DOHH2 (cell line): ENCODE measurements at regions not wholly inside any gene's neighbourhood (a gene's known extent, or its start where the extent isn't known, plus 50 kb on each side); places are given as distances from the start of the nearest gene placed in this dataset.

Experiments
- H3F3A ChIP-seq: fragments of 200-600 bp; sonication (generic), shearing (Covaris generic); 2 replicates; pipeline ENCODE4 v1.6.0; 2016; ENCODE audit warnings: antibody characterized with exemption, mild to moderate bottlenecking; ENCODE audit not compliant: control insufficient read depth, insufficient read depth
- H3K27ac ChIP-seq: fragments of 200-600 bp; sonication (generic); 2 replicates; pipeline ENCODE4 v1.5.1; 2014; ENCODE audit warnings: low read depth, mild to moderate bottlenecking, low read length, moderate library complexity
- H3K27me3 ChIP-seq: fragments of 200-600 bp; sonication (generic); 2 replicates; pipeline ENCODE4 v1.6.1; 2014; ENCODE audit warnings: mild to moderate bottlenecking, low read length, mixed read lengths; ENCODE audit not compliant: control insufficient read depth
- H3K36me3 ChIP-seq: fragments of 200-600 bp; sonication (generic); 2 replicates; pipeline ENCODE4 v1.6.1; 2014; ENCODE audit warnings: mild to moderate bottlenecking, low read length, moderate library complexity, mixed read lengths; ENCODE audit not compliant: control insufficient read depth
- H3K4me1 ChIP-seq: fragments of 200-600 bp; sonication (generic); 2 replicates; pipeline ENCODE4 v1.6.1; 2014; ENCODE audit warnings: mild to moderate bottlenecking, low read length, mixed read lengths; ENCODE audit not compliant: control insufficient read depth
- H3K4me2 ChIP-seq: fragments of 200-600 bp; sonication (generic); 2 replicates; pipeline ENCODE4 v1.6.0; 2014; ENCODE audit warnings: mild to moderate bottlenecking, low read length, moderate library complexity
- H3K4me3 ChIP-seq: fragments of 200-600 bp; sonication (generic); 2 replicates; pipeline ENCODE4 v1.5.1; 2014; ENCODE audit warnings: mild to moderate bottlenecking, low read length, mixed read lengths
- H3K79me2 ChIP-seq: fragments of 200-600 bp; sonication (generic); 2 replicates; pipeline ENCODE4 v1.6.1; 2014; ENCODE audit warnings: mild to moderate bottlenecking, low read length, mixed read lengths; ENCODE audit not compliant: control insufficient read depth
- H3K9me2 ChIP-seq: fragments of 200-600 bp; sonication (generic); replicated peaks from 2 replicates; pipeline ENCODE4 v1.6.1; 2014; ENCODE audit warnings: mild to moderate bottlenecking, low read length, mixed read lengths; ENCODE audit not compliant: control insufficient read depth
- H3K9me3 ChIP-seq: fragments of 200-600 bp; sonication (generic); 2 replicates; pipeline ENCODE4 v1.6.1; 2014; ENCODE audit warnings: antibody characterized with exemption, low read length, mixed read lengths; ENCODE audit not compliant: control insufficient read depth, insufficient read depth
- H4K20me1 ChIP-seq: fragments of 200-600 bp; sonication (generic); 2 replicates; pipeline ENCODE4 v1.6.0; 2014; ENCODE audit warnings: low read depth, mild to moderate bottlenecking, antibody characterized with exemption, low read length, moderate library complexity; ENCODE audit not compliant: control insufficient read depth, insufficient read depth
- CTCF ChIP-seq: fragments of 200-600 bp; sonication (generic); IDR thresholded peaks from one replicate; pipeline ENCODE4 v1.5.1; 2014; ENCODE audit warnings: antibody characterized with exemption, mild to moderate bottlenecking, low read depth, low read length; ENCODE audit not compliant: poor library complexity, severe bottlenecking
- EZH2phosphoT487 ChIP-seq: fragments of 200-600 bp; sonication (generic); IDR thresholded peaks from 2 replicates; pipeline ENCODE4 v1.6.1; 2017; ENCODE audit warnings: borderline replicate concordance, mild to moderate bottlenecking, antibody characterized with exemption, low read length, moderate library complexity, mixed read lengths

DNA sequence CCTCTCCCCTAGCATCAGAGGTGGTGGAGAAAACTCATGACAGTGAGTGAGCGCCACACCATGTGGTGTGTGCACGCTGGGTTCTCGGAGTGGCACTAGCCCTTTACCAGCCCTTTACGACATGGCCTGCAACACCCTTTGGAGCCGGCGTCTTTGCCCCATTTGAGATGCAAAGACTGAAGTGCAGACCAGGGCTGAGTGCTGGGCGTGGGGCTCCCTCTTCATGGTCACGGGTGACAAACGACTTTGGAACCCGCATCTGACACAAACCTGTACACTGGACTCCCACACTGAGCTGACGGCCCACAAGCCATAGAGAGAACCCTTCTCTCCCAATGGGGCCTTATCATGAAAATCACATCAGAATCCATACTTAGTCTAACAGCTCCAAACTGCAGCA lies 76.8 kb upstream of the ALDH1L1 start:
- peaks cover 38% of the 10 kb centered on the region for H3K4me1 ChIP-seq
- H3K27me3 ChIP-seq: no peaks in the 10 kb centered on the region
- no peak overlapping the region for H3K4me3 ChIP-seq
- TF ChIP-seq CTCF (no peak), EZH2phosphoT487 (no peak)
- no peak overlapping the region for H3K4me2 ChIP-seq
- no peaks in the 10 kb centered on the region for H3K9me3 ChIP-seq
- no peak overlapping the region for H3K27ac ChIP-seq
- H3F3A ChIP-seq: peaks cover 13% of the 10 kb centered on the region
- H3K36me3 ChIP-seq: no peaks in the 10 kb centered on the region
- H4K20me1 ChIP-seq: no peaks in the 10 kb centered on the region
- H3K9me2 ChIP-seq: no peaks in the 10 kb centered on the region
- no peaks in the 10 kb centered on the region for H3K79me2 ChIP-seq

- TF ChIP-seq CTCF (no peak), EZH2phosphoT487 (no peak)
- no peak overlapping the region for H3K27ac ChIP-seq
Measured at GRCh38 chr3:126256251-126256650, 75.9 kb upstream of the ALDH1L1 start.

DNA sequence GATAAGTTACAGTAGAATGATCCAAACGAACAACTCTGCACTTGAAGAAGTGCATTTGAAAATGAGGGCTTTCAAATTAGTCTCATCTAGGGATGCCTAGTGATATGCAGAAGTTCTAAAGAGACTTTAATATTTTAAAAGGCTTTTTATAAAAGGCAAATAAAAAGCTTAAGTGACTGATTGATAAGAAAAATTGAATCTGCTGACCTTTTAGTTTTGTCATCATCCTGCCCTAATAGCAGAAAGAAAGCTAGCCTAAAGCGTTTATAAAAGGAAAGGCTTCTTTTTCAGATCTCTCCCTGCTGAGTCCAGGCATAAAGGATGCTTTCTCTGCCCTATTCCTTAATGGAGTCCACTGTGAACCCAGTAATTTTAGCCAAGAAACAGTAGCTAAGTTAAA lies 72.7 kb upstream of the ALDH1L1 start:
- no peaks in the 10 kb centered on the region for H4K20me1 ChIP-seq
- H3K4me2 ChIP-seq: no peak overlapping the region
- H3F3A ChIP-seq: no peaks in the 10 kb centered on the region
- H3K79me2 ChIP-seq: no peaks in the 10 kb centered on the region
- no peaks in the 10 kb centered on the region for H3K9me3 ChIP-seq
- no peaks in the 10 kb centered on the region for H3K9me2 ChIP-seq
- no peak overlapping the region for H3K27ac ChIP-seq
- TF ChIP-seq EZH2phosphoT487: no peak
- H3K4me3 ChIP-seq: no peak overlapping the region
- no peaks in the 10 kb centered on the region for H3K36me3 ChIP-seq
- H3K4me1 ChIP-seq: no peaks in the 10 kb centered on the region; the same call in 1 of the 2 replicates
- H3K27me3 ChIP-seq: no peaks in the 10 kb centered on the region

More at GRCh38 chr3:126256251-126256650, 75.9 kb upstream of the ALDH1L1 start:
- no peaks in the 10 kb centered on the region for H3K27me3 ChIP-seq
- no peak overlapping the region for H3K4me2 ChIP-seq
- no peaks in the 10 kb centered on the region for H3K79me2 ChIP-seq
- peaks cover 8% of the 10 kb centered on the region; the same call in 1 of the 2 replicates for H3F3A ChIP-seq
- H3K4me1 ChIP-seq: peaks cover 32% of the 10 kb centered on the region
- no peaks in the 10 kb centered on the region for H3K9me2 ChIP-seq
- H3K36me3 ChIP-seq: no peaks in the 10 kb centered on the region
- H4K20me1 ChIP-seq: no peaks in the 10 kb centered on the region
- H3K9me3 ChIP-seq: no peaks in the 10 kb centered on the region
- no peak overlapping the region for H3K4me3 ChIP-seq

- no peaks in the 10 kb centered on the region for H4K20me1 ChIP-seq
- no peaks in the 10 kb centered on the region for H3K79me2 ChIP-seq
- no peaks in the 10 kb centered on the region for H3F3A ChIP-seq
- H3K4me3 ChIP-seq: no peak overlapping the region
- no peaks in the 10 kb centered on the region for H3K9me2 ChIP-seq
- 0 out of 2 replicates have a peak, but pooled peaks cover 3% of the 10 kb centered on the region for H3K9me3 ChIP-seq
- H3K27me3 ChIP-seq: no peaks in the 10 kb centered on the region
- no peak overlapping the region for H3K4me2 ChIP-seq
- no peak overlapping the region for H3K27ac ChIP-seq
- TF ChIP-seq CTCF (no peak), EZH2phosphoT487 (no peak)
- no peaks in the 10 kb centered on the region for H3K4me1 ChIP-seq
- no peaks in the 10 kb centered on the region for H3K36me3 ChIP-seq
Measured at GRCh38 chr3:126252373-126252772, 72.0 kb upstream of the ALDH1L1 start.
